ENCODE measurements at regions not wholly inside any gene's neighbourhood (a gene's known extent, or its start where the extent isn't known, plus 50 kb on each side); places are given as distances from the start of the nearest gene placed in this dataset.

DNA sequence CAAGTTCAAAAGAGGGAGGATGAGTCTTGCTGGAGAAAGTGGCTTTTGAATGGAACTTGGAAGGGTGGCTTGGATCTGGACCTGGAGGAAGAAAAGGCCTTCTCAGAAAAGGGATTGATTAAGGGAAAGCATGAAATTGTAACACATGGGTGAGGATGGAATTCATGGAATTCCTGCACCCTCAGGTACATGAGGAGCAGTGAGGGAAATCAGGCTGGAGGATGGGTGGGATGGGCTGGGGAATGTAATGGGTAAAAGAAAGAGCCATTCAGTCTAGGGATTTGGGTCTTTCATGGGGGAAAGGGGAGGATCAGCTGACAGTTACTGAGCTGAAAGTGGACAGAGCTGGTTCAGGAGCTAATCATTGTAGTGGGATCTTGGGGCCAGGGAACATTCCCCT lies 51.2 kb upstream of the HAAO start:
- no peaks in the 10 kb centered on the region for H3K36me3 ChIP-seq (ENCODE audit: control insufficient read depth, insufficient read depth, low read length)
- no peaks in the 10 kb centered on the region for H3K9me3 ChIP-seq (ENCODE audit: control insufficient read depth, low read length)
- H3K79me2 ChIP-seq, result no peaks in the 10 kb centered on the region
- TF ChIP-seq, protein P1, sequence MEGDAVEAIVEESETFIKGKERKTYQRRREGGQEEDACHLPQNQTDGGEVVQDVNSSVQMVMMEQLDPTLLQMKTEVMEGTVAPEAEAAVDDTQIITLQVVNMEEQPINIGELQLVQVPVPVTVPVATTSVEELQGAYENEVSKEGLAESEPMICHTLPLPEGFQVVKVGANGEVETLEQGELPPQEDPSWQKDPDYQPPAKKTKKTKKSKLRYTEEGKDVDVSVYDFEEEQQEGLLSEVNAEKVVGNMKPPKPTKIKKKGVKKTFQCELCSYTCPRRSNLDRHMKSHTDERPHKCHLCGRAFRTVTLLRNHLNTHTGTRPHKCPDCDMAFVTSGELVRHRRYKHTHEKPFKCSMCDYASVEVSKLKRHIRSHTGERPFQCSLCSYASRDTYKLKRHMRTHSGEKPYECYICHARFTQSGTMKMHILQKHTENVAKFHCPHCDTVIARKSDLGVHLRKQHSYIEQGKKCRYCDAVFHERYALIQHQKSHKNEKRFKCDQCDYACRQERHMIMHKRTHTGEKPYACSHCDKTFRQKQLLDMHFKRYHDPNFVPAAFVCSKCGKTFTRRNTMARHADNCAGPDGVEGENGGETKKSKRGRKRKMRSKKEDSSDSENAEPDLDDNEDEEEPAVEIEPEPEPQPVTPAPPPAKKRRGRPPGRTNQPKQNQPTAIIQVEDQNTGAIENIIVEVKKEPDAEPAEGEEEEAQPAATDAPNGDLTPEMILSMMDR (IDR thresholded peaks at IDR 0.05), result no peak
- no peak overlapping the region for H3K27ac ChIP-seq
- H2AFZ ChIP-seq, result no peak overlapping the region
- H3K4me2 ChIP-seq (ENCODE audit: low read length), result no peak overlapping the region
- no peaks in the 10 kb centered on the region for H3K4me1 ChIP-seq
- no peak overlapping the region for H3K9ac ChIP-seq
- no peak overlapping the region for H3K4me3 ChIP-seq (ENCODE audit: low read depth, low read length)
- no peaks in the 10 kb centered on the region for H3K27me3 ChIP-seq (ENCODE audit: control insufficient read depth, insufficient read depth, low read length)

DNA sequence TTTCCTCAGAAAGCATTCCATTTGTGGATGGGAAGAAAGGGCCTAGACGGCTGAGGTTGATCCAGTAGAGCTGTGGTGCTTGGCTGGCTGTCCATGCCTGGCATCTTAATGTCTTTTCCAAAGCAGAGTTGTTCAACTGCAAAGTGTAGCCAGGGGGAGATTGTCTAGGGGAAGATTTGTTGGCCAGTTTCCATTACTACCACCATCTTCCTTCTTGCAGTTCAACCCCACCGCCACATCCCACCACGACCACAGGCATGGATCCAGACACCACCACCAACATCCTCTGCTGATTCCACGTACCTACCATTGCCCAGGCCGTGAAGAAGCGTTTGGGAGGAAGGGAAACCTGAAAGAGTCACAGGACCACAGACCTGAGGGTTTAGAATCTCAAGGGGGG lies 50.7 kb upstream of the HAAO start:
- H3K36me3 ChIP-seq (ENCODE audit: control insufficient read depth, insufficient read depth, low read length), result no peaks in the 10 kb centered on the region
- no peak overlapping the region for H2AFZ ChIP-seq
- H3K27me3 ChIP-seq (ENCODE audit: control insufficient read depth, insufficient read depth, low read length), result no peaks in the 10 kb centered on the region
- no peaks in the 10 kb centered on the region for H3K9me3 ChIP-seq (ENCODE audit: control insufficient read depth, low read length)
- H3K4me2 ChIP-seq (ENCODE audit: low read length), result no peak overlapping the region
- no peak overlapping the region for H3K27ac ChIP-seq
- no peak overlapping the region for H3K4me3 ChIP-seq (ENCODE audit: low read depth, low read length)
- no peaks in the 10 kb centered on the region for H3K79me2 ChIP-seq
- TF ChIP-seq, protein P1 (IDR thresholded peaks at IDR 0.05), result no peak
- H3K4me1 ChIP-seq, result no peaks in the 10 kb centered on the region
- H3K9ac ChIP-seq, result no peak overlapping the region

DNA sequence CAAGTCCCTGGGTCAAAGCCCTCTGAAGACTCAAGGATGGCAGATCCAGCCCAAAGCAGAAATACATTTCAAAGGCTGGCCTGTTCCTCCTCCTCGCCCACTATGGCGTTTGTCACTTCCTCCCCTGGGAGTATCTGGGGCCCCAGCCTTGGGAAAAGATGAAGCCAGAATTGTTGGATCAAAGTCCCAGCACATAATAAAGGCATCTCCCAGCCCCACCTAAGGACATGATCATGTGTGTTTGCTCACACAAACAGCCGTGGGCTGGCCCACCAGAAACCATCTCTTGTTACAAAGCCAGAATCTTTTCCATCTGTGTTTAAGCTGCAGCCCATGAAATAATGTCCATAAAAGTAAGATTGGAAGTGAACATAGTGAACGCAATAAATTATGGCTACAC lies 50.1 kb upstream of the HAAO start:
- Histone ChIP-seq H3K27me3 (ENCODE audit: control insufficient read depth, insufficient read depth, low read length) (no peaks in the 10 kb centered on the region), H3K79me2 (no peaks in the 10 kb centered on the region), H3K9ac (no peak overlapping the region), H3K4me3 (ENCODE audit: low read depth, low read length) (no peak overlapping the region), H2AFZ (no peak overlapping the region), H3K36me3 (ENCODE audit: control insufficient read depth, insufficient read depth, low read length) (no peaks in the 10 kb centered on the region), H3K4me1 (no peaks in the 10 kb centered on the region), H3K4me2 (ENCODE audit: low read length) (no peak overlapping the region), H3K27ac (no peak overlapping the region), H3K9me3 (ENCODE audit: control insufficient read depth, low read length) (no peaks in the 10 kb centered on the region)
- TF ChIP-seq, protein P1 (IDR thresholded peaks at IDR 0.05), result no peak

All from parathyroid adenoma (tissue), 2 donors.